SKM-1 treated with dmso at 0.1 percent for 144 hours (cell line): ENCODE measurements at regions not wholly inside any gene's neighbourhood (a gene's known extent, or its start where the extent isn't known, plus 50 kb on each side); places are given as distances from the start of the nearest gene placed in this dataset.

Experiments used
- DNase-seq: peaks from one replicate; lab custom pipeline; 2025; ENCODE audit not compliant: unreplicated experiment; lab: John Stamatoyannopoulos, UW

- DNase-seq, result no peak
Observed at GRCh38 chr2:195413422-195413821, 243.6 kb upstream of the SLC39A10 start.

GRCh38 chr2:195411219-195411687, 245.8 kb upstream of the SLC39A10 start:
- DNase-seq, result no peak

GRCh38 chr2:195410074-195410671, 246.9 kb upstream of the SLC39A10 start:
- no peak for DNase-seq

- DNase-seq, result no peak
Observed at GRCh38 chr2:195408811-195409210, 248.2 kb upstream of the SLC39A10 start.

GRCh38 chr2:195408196-195408595, 248.8 kb upstream of the SLC39A10 start:
- no peak for DNase-seq

GRCh38 chr2:195407783-195408182, 249.2 kb upstream of the SLC39A10 start:
- no peak for DNase-seq

GRCh38 chr2:195406886-195407603, 250.0 kb upstream of the SLC39A10 start:
- DNase-seq, result no peak

- DNase-seq, result no peak
Observed at GRCh38 chr2:195404651-195405050, 252.4 kb upstream of the SLC39A10 start.

- no peak for DNase-seq
Observed at GRCh38 chr2:195396479-195396878, 260.5 kb upstream of the SLC39A10 start.

GRCh38 chr2:195395362-195395761, 261.7 kb upstream of the SLC39A10 start:
- DNase-seq, result no peak

- DNase-seq, result no peak
Observed at GRCh38 chr2:195392446-195393336, 264.3 kb upstream of the SLC39A10 start.

GRCh38 chr2:195390686-195391321, 266.2 kb upstream of the SLC39A10 start:
- no peak for DNase-seq

- DNase-seq, result no peak
Observed at GRCh38 chr2:195388028-195388427, 269.0 kb upstream of the SLC39A10 start.

- DNase-seq, result peak; percentile 3
Observed at GRCh38 chr2:195382186-195382585, 274.8 kb upstream of the SLC39A10 start.

GRCh38 chr2:195370167-195370943, 286.7 kb upstream of the SLC39A10 start:
- DNase-seq, result no peak

- no peak for DNase-seq
Observed at GRCh38 chr2:195369218-195369587, 287.8 kb upstream of the SLC39A10 start.

GRCh38 chr2:195368249-195369217, 288.5 kb upstream of the SLC39A10 start:
- no peak for DNase-seq

- DNase-seq, result no peak
Observed at GRCh38 chr2:195367809-195368208, 289.2 kb upstream of the SLC39A10 start.
